Tibial nerve (tissue), 4 donors: ENCODE measurements at regions not wholly inside any gene's neighbourhood (a gene's known extent, or its start where the extent isn't known, plus 50 kb on each side); places are given as distances from the start of the nearest gene placed in this dataset.

Source experiments
- EP300 ChIP-seq, 2 donors: sonication (generic); formaldehyde crosslinking; IDR thresholded peaks; one replicate each; pipeline ENCODE4 v1.6.1; 2017; ENCODE audit warnings: antibody characterized with exemption in 2 of 2, mild to moderate bottlenecking in 1 of 2
- POLR2A ChIP-seq, 2 donors: fragments of 450-650 bp; IDR thresholded peaks; one replicate each; pipeline ENCODE4 v1.6.1; 2017; ENCODE audit warnings: antibody characterized with exemption in 2 of 2, mild to moderate bottlenecking in 2 of 2, moderate library complexity in 2 of 2
- TF ChIP-seq, protein P1 (sequence below), 5 experiments: fragments of 200-600 bp in 3 of 5; fragments of 450-650 bp in 2 of 5; sonication (generic) in 3 of 5; IDR thresholded peaks; one replicate each; pipeline ENCODE4 v1.5.1; 2016 to 2019; ENCODE audit warnings: antibody characterized with exemption in 5 of 5, mild to moderate bottlenecking in 3 of 5, moderate library complexity in 2 of 5

DNA sequence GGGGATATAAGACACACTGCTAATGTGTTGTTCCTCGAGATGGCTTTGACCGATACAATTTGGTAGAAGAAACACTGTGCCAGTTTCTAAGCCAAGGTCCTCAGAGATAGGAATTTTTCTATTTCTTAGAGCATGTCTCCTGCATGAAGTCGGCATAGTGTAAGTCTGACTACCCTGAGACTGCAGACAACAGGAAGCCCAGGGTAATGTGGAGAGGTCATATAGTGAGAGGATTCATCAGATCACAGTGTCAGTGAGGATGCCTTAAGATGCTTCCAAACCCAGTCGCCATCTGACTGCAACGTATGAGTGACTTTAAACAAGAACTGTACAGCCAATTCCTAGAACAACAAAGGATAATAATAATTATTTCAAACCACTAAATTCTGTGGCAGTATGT lies 818.3 kb upstream of the GYPC start:
- TF ChIP-seq, protein P1, sequence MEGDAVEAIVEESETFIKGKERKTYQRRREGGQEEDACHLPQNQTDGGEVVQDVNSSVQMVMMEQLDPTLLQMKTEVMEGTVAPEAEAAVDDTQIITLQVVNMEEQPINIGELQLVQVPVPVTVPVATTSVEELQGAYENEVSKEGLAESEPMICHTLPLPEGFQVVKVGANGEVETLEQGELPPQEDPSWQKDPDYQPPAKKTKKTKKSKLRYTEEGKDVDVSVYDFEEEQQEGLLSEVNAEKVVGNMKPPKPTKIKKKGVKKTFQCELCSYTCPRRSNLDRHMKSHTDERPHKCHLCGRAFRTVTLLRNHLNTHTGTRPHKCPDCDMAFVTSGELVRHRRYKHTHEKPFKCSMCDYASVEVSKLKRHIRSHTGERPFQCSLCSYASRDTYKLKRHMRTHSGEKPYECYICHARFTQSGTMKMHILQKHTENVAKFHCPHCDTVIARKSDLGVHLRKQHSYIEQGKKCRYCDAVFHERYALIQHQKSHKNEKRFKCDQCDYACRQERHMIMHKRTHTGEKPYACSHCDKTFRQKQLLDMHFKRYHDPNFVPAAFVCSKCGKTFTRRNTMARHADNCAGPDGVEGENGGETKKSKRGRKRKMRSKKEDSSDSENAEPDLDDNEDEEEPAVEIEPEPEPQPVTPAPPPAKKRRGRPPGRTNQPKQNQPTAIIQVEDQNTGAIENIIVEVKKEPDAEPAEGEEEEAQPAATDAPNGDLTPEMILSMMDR (IDR thresholded peaks at IDR 0.05), result no peak
- TF ChIP-seq POLR2A (IDR thresholded peaks at IDR 0.05) (no peak), EP300 (IDR thresholded peaks at IDR 0.05) (no peak)
